MCF 10A (cell line): ENCODE measurements at regions not wholly inside any gene's neighbourhood (a gene's known extent, or its start where the extent isn't known, plus 50 kb on each side); places are given as distances from the start of the nearest gene placed in this dataset.

ENCODE experiments used
- BruUV-seq: library from RNA; stranded (reverse); fragments of 400-500 nt; replicated peaks from 2 replicates; lab custom pipeline; 2021; lab: Mats Ljungman, UMichigan
- CTCF ChIA-PET: fragments of 300-600 bp; sonication (Branson Sonifier 250); formaldehyde crosslinking; extraction: SDS; loops from one replicate; lab custom pipeline; 2021; ENCODE audit warnings: antibody characterized with exemption, inconsistent platforms; lab: Yijun Ruan, JAX
- POLR2A ChIA-PET: fragments of 300-600, 350-650 bp; sonication (Branson Sonifier 250); formaldehyde crosslinking; extraction: SDS; loops from one replicate; lab custom pipeline; 2020; ENCODE audit warnings: antibody characterized with exemption, inconsistent platforms; lab: Yijun Ruan, JAX
- DNase-seq: peaks from one replicate; pipeline ENCODE4 v3.0.0-alpha.2; 2018; ENCODE audit not compliant: unreplicated experiment
- H3K27ac Mint-ChIP-seq: one replicate; pipeline ENCODE4 v1.8.0; 2022; ENCODE audit warnings: mild to moderate bottlenecking, low read depth, mixed read lengths; ENCODE audit not compliant: unreplicated experiment
- H3K27me3 Mint-ChIP-seq: one replicate; pipeline ENCODE4 v1.8.0; 2022; ENCODE audit warnings: mixed read lengths; ENCODE audit not compliant: insufficient read depth, unreplicated experiment
- H3K36me3 Mint-ChIP-seq: one replicate; pipeline ENCODE4 v1.8.0; 2022; ENCODE audit warnings: mild to moderate bottlenecking, moderate library complexity, mixed read lengths; ENCODE audit not compliant: insufficient read depth, unreplicated experiment
- H3K4me1 Mint-ChIP-seq: one replicate; pipeline ENCODE4 v1.8.0; 2022; ENCODE audit warnings: mixed read lengths; ENCODE audit not compliant: insufficient read depth, unreplicated experiment
- H3K4me3 Mint-ChIP-seq: one replicate; pipeline ENCODE4 v1.8.0; 2022; ENCODE audit warnings: mild to moderate bottlenecking, moderate library complexity, mixed read lengths; ENCODE audit not compliant: unreplicated experiment
- H3K9me3 Mint-ChIP-seq: one replicate; pipeline ENCODE4 v1.8.0; 2022; ENCODE audit warnings: mixed read lengths; ENCODE audit not compliant: unreplicated experiment
- intact Hi-C: fragments of 100-400 bp; cut with micrococcal nuclease; formaldehyde crosslinking; loops from 2 replicates; pipeline ENCODE4 v1.14.1; 2022
- TF ChIP-seq, protein P1 (sequence below): fragments of 200-600 bp; IDR thresholded peaks from one replicate; pipeline ENCODE4 v1.8.0; 2022; ENCODE audit warnings: antibody characterized with exemption, mild to moderate bottlenecking; ENCODE audit not compliant: unreplicated experiment

DNA sequence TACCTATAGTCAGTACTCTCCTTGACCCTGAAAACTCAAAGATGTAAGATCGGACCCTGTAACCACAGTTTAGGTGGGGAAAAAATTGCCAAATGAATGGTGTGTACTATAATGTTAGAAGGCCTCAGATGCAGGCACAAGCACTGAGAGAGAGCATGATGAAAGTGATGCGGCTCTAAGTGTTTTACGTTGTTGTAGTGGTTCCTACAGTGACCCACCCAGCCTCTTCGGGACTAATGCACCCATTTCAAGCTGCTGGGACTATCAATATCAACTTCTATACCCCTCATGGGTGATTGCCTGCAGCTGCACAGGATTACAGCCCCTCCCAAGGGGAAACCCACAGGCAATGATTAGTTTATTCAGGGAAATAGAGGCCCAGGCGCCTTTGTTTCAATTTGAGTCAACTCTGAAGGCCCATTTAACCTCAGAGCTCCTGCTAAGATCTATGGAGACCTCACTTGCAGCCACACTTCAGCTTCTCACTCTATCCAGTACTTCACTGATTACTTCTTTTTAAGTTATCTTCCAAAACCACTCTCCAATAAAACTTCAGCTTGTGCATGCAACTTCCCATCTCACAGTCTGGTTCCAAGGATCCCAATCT is 340.7 kb downstream of the NR2F1-AS1 start:
- Mint-ChIP-seq H3K9me3 (no peaks in the 10 kb centered on the region), H3K4me3 (no peak overlapping the region), H3K4me1 (peaks cover 7% of the 10 kb centered on the region), H3K36me3 (no peaks in the 10 kb centered on the region), H3K27me3 (no peaks in the 10 kb centered on the region), H3K27ac (no peak overlapping the region)
- DNase-seq, result no peak
- TF ChIP-seq, protein P1, sequence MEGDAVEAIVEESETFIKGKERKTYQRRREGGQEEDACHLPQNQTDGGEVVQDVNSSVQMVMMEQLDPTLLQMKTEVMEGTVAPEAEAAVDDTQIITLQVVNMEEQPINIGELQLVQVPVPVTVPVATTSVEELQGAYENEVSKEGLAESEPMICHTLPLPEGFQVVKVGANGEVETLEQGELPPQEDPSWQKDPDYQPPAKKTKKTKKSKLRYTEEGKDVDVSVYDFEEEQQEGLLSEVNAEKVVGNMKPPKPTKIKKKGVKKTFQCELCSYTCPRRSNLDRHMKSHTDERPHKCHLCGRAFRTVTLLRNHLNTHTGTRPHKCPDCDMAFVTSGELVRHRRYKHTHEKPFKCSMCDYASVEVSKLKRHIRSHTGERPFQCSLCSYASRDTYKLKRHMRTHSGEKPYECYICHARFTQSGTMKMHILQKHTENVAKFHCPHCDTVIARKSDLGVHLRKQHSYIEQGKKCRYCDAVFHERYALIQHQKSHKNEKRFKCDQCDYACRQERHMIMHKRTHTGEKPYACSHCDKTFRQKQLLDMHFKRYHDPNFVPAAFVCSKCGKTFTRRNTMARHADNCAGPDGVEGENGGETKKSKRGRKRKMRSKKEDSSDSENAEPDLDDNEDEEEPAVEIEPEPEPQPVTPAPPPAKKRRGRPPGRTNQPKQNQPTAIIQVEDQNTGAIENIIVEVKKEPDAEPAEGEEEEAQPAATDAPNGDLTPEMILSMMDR, result no peak
- ChIA-PET CTCF (interaction anchor here (0.6 kb wide), 1 partner anchor 575 kb away, joined by 3 read pairs; no protein-coding TSS in a partner anchor), POLR2A (no interaction called here)
- intact Hi-C loops, result no loop called here
- no TSS peak for BruUV-seq

DNA sequence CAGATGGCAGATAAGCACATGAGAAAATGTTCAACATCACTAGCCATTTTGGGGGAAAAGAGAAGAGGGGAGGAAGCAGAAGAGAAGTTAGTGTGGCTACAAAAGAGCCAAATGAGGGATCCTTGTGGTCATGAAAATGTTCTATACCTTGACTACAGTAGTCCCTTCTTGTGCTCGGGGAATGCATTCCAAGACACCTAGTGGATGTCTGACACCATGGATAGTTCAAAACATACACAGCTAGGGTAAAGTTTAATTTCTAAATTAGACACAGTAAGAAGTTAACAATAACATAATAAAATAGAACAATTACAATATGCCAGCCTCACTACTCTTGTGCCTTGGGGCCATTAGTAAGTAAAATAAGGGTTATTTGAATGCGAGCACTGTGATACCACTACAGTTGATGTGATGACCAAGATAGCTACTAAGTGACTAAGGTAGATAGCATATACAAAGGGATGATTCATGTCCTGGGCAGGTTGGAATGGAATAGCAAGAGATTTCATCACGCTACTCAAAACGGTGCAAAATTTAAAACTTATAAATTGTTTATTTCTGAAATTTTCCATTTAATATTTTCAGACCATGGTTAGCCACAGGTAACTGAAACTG is 344.1 kb downstream of the NR2F1-AS1 start:
- no peak overlapping the region for H3K4me3 Mint-ChIP-seq
- peaks cover 7% of the 10 kb centered on the region for H3K4me1 Mint-ChIP-seq
- BruUV-seq, result no TSS peak
- no peaks in the 10 kb centered on the region for H3K27me3 Mint-ChIP-seq
- TF ChIP-seq, protein P1, result no peak
- intact Hi-C loops, result no loop called here
- ChIA-PET POLR2A (interaction anchor here (0.6 kb wide), 1 partner anchor 1439 kb away, joined by 3 read pairs; no protein-coding TSS in a partner anchor), CTCF (interaction anchor here (0.6 to 1.1 kb wide), 2 partner anchors 17 to 522 kb away, joined by 3 read pairs; no protein-coding TSS in a partner anchor)
- DNase-seq, result peak; percentile 56
- peaks cover 7% of the 10 kb centered on the region for H3K36me3 Mint-ChIP-seq
- H3K27ac Mint-ChIP-seq, result no peak overlapping the region
- no peaks in the 10 kb centered on the region for H3K9me3 Mint-ChIP-seq

DNA sequence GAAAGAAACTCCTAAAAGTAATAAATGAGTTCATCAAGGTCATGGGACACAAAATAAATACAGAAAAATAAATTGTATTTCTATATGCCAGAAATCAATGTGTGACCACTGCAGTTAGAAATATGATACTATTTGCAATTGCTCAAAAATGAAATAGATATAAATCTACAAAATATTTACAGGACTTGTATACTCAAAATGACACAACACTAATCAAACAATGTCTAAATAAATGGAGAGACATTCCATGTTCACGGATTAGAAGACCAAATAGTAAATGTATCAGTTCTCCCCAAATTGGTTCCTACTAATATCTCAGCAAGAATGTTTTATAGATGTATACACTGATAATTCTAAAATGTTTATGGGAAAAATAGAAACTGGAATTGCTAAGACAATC is 345.3 kb downstream of the NR2F1-AS1 start:
- Mint-ChIP-seq H3K27me3 (no peaks in the 10 kb centered on the region), H3K4me1 (peaks cover 7% of the 10 kb centered on the region), H3K4me3 (no peak overlapping the region), H3K27ac (no peak overlapping the region), H3K9me3 (no peaks in the 10 kb centered on the region), H3K36me3 (peaks cover 7% of the 10 kb centered on the region)
- CTCF ChIA-PET, result no interaction called here
- no TSS peak for BruUV-seq
- no peak for DNase-seq
- intact Hi-C loops, result no loop called here
- TF ChIP-seq, protein P1, result no peak
- POLR2A ChIA-PET, result no interaction called here

DNA sequence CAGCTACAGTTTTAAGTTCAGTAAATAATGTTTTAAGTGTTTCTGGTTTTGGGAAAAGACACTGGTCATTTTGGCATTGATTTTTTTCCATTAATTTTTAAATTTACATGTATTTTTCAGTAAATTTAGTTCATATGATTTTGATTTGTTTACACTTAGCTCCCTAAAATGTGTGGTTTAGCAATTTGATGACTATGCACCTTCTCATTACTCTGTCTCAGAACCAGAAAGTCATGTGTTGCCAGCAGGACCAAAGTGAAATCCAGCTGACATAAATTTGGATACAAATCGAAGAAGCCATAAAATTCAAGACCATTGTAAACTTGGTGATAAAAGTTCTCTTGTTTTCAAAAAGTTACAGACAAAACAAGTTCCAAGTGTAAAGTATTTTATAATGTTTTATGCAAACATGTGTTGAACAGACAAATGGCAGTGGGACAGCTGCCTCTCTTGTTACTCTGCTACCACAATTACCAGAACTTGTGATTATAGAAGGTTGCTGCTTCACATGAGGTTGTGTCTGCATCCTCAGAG is 354.8 kb downstream of the NR2F1-AS1 start:
- intact Hi-C loops, result no loop called here
- CTCF ChIA-PET, result interaction anchor here (1.2 kb wide), 1 partner anchor 28 kb away, joined by 3 read pairs; no protein-coding TSS in a partner anchor

More for the DNA sequence above, 354.8 kb downstream of the NR2F1-AS1 start:
- no TSS peak for BruUV-seq
- no peak overlapping the region for H3K4me3 Mint-ChIP-seq
- peaks cover 6% of the 10 kb centered on the region for H3K36me3 Mint-ChIP-seq
- H3K9me3 Mint-ChIP-seq, result no peaks in the 10 kb centered on the region
- POLR2A ChIA-PET, result no interaction called here
- DNase-seq, result no peak
- TF ChIP-seq, protein P1, result no peak
- H3K27ac Mint-ChIP-seq, result no peak overlapping the region
- no peaks in the 10 kb centered on the region for H3K27me3 Mint-ChIP-seq
- H3K4me1 Mint-ChIP-seq, result no peaks in the 10 kb centered on the region
